HUES48 (cell line): ENCODE measurements at regions not wholly inside any gene's neighbourhood (a gene's known extent, or its start where the extent isn't known, plus 50 kb on each side); places are given as distances from the start of the nearest gene placed in this dataset.

ENCODE experiments used
- H3K27ac ChIP-seq: one replicate; pipeline ENCODE4 v1.7.0; 2013; ENCODE audit warnings: low read depth, low read length, inconsistent platforms
- H3K27me3 ChIP-seq: 2 replicates; pipeline ENCODE4 v1.6.1; 2013; ENCODE audit warnings: mild to moderate bottlenecking, low read length; ENCODE audit not compliant: control insufficient read depth, insufficient read depth
- H3K36me3 ChIP-seq: 2 replicates; pipeline ENCODE4 v1.6.1; 2013; ENCODE audit warnings: low read length; ENCODE audit not compliant: control insufficient read depth, insufficient read depth
- H3K4me1 ChIP-seq: 2 replicates; pipeline ENCODE4 v1.6.1; 2013; ENCODE audit warnings: mild to moderate bottlenecking, low read length; ENCODE audit not compliant: control insufficient read depth, insufficient read depth
- H3K4me3 ChIP-seq: 2 replicates; pipeline ENCODE4 v1.5.1; 2013; ENCODE audit warnings: mild to moderate bottlenecking, low read depth, low read length
- H3K9ac ChIP-seq: 2 replicates; pipeline ENCODE4 v1.6.1; 2013; ENCODE audit warnings: mild to moderate bottlenecking, low read depth, low read length, moderate library complexity
- H3K9me3 ChIP-seq: 2 replicates; pipeline ENCODE4 v1.6.1; 2013; ENCODE audit warnings: low read length; ENCODE audit not compliant: control insufficient read depth, insufficient read depth

DNA sequence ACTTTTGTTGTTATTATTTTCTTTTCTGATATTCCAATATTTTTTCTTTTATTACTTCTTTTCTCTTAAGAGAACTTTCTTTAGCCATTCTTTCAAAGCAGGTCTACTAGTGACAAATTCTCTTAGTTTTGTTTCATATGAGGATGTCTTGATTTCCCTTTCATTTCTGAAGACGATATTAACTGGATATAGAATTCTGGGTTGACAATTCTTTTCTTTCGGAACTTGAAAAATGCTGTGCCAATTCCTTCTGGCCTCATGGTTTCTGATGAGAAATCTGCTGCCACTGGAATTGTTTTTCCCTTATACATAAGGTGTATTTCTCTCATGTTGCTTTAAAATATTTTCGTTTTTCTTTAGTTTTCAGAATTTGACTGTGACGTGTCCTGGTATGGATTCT lies 97.0 kb upstream of the KIF5B start:
- H3K27me3 ChIP-seq: no peaks in the 10 kb centered on the region

DNA sequence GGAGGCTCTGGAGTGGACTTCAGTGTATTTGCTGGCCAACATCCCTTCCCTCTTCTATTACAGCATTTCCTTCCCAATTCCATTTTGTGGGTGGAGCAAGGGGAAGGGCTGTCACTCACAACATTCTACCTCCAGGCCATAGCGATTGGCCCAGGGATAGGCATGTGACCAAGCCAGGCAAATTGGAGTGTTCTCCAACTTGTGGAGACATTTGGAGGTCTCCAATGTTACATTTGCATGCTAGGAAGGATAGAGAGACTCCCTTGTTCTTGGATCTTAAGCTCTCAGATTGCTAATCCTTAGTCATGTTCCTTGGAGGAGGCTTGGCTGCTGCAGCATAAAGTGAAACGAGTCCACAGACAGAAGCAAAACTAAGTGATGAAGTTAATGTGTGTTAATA lies 95.6 kb upstream of the KIF5B start:
- Histone ChIP-seq H3K27ac (no peak overlapping the region), H3K4me1 (peaks cover 4% of the 10 kb centered on the region), H3K4me3 (no peak overlapping the region), H3K27me3 (no peaks in the 10 kb centered on the region), H3K36me3 (no peaks in the 10 kb centered on the region), H3K9ac (no peak overlapping the region), H3K9me3 (no peaks in the 10 kb centered on the region)

More for the DNA sequence above, 97.0 kb upstream of the KIF5B start:
- Histone ChIP-seq H3K4me1 (peaks cover 4% of the 10 kb centered on the region), H3K9ac (no peak overlapping the region), H3K36me3 (no peaks in the 10 kb centered on the region), H3K9me3 (no peaks in the 10 kb centered on the region), H3K4me3 (no peak overlapping the region), H3K27ac (no peak overlapping the region)

DNA sequence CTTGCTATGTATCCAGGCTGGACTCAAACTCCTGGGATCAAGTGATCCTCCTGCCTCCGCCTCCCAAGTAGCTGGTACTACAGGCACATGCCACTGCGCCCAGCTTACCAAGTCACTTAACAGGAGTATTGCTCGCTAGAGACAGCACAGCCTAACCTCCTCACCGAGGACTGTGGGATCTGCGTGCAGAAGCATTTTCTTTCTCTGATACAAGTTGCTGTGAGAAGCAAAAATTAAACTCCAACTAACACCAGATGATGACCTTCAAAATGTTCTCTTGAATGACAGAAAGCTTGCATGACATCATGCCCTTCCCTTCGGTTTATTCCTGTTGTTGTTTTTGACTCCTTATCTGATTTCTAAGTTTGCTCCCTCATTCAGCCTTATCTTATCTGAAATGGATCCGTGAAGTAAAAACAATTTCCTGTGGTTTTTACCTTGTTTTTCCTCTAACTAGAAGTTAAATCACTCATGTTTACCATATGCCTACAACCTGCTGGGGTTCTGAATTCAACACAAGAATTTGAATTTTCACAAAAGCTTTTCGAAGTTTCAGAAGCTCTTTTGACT lies 94.4 kb upstream of the KIF5B start:
- H3K9ac ChIP-seq: no peak overlapping the region
- H3K9me3 ChIP-seq: no peaks in the 10 kb centered on the region
- H3K4me1 ChIP-seq: peaks cover 4% of the 10 kb centered on the region
- no peaks in the 10 kb centered on the region for H3K27me3 ChIP-seq
- H3K36me3 ChIP-seq: no peaks in the 10 kb centered on the region
- peak overlapping the region; percentile 39 for H3K27ac ChIP-seq
- H3K4me3 ChIP-seq: no peak overlapping the region

DNA sequence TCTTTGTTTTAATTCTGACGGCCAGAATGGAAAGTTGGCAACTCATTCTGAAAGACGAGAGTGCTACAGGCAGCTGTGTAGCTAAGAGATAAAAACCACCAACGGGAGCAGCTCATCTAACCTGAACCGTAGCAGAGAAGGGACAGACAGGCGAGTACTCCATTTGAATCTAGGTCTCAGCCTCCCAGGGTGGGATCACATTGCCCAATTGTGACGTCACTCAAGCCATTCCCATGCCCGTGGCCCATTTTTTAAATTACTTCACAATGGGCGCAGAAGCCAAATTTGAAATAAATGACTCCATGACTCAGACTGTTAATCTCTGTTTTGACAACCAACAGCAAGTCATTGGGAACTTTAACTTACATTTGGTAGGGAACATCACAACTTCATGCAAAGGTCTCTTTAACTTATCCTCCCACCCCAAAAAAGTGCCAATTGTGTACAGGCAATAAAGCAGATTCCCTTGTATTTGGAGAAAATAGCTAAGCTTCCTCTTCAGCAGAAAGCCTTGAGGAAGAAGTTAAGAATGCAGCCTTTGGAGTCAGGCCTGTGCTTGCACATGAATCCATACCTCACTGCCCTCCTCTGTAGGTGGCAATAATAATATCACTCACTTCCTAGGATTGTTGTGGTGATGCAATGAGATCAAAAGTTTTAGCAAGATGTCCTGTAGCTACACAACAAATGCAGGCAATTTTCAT lies 93.2 kb upstream of the KIF5B start:
- Histone ChIP-seq H3K4me1 (peaks cover 4% of the 10 kb centered on the region), H3K9me3 (no peaks in the 10 kb centered on the region), H3K27me3 (no peaks in the 10 kb centered on the region), H3K9ac (no peak overlapping the region), H3K36me3 (no peaks in the 10 kb centered on the region), H3K27ac (peak overlapping the region; percentile 13), H3K4me3 (no peak overlapping the region)

DNA sequence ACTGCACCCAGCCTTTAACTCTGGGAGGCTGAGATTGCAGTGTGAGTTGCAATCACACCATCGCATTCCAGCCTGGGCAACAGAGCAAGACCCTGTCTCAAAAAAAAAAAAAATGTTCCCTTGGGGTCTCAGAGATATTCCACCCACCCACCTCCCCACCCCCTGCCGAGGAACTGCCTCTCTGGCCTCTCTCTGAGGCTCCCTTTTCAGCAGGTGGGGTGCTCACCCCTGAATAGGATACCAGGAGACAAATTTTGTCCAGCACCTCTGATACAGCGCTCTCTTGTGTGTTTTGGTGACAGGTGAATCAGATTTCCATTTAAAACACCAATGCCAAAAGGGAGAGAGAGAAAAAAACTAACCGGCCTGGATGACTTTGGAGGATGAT lies 92.6 kb upstream of the KIF5B start:
- Histone ChIP-seq H3K36me3 (no peaks in the 10 kb centered on the region), H3K9me3 (no peaks in the 10 kb centered on the region), H3K27ac (no peak overlapping the region), H3K4me1 (peaks cover 4% of the 10 kb centered on the region), H3K27me3 (no peaks in the 10 kb centered on the region), H3K9ac (no peak overlapping the region), H3K4me3 (no peak overlapping the region)

DNA sequence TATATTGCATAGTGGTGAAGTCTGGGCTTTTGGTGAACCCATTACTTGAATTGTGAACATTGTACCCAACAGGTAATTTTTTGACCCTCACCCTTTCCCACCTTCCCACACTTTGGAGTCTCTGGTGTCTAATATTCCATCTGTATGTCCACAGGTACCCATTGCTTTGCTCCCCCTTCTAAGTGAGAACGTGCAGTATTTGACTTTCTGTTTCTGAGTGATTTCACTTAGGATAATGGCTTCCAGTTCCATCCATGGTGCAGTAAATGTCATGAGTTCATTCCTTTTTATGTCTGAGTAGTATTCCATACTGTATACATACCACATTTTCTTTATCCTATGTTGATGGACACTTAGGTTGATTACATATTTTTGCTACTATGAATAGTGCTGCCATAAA lies 91.5 kb upstream of the KIF5B start:
- Histone ChIP-seq H3K36me3 (no peaks in the 10 kb centered on the region), H3K4me1 (peaks cover 4% of the 10 kb centered on the region), H3K9ac (no peak overlapping the region), H3K9me3 (no peaks in the 10 kb centered on the region), H3K4me3 (no peak overlapping the region), H3K27me3 (no peaks in the 10 kb centered on the region), H3K27ac (no peak overlapping the region)

DNA sequence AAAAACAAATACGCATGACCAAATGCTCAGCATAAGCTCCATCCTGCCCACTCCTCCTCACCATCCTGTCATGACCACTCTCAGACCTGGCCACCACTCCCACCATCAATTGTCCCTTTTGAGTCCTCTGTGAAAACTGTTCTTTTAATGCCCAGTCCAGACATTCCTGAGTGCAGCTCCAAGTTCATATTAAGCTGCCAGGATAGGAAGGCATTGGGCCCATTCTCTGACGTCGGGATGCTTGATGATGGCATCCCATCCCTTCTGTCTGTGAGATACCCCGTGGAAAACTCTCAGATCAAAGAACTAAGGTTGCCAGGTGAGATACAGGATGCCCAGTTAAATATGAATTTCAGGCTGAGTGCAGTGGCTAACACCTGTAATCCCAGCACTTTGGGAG lies 89.9 kb upstream of the KIF5B start:
- peaks cover 4% of the 10 kb centered on the region for H3K4me1 ChIP-seq
- H3K27me3 ChIP-seq: no peaks in the 10 kb centered on the region
- no peak overlapping the region for H3K4me3 ChIP-seq

GRCh38 chr10:32144817-32145688 lies 88.8 kb upstream of the KIF5B start:
- H3K27me3 ChIP-seq: no peaks in the 10 kb centered on the region

More for the DNA sequence above, 89.9 kb upstream of the KIF5B start:
- Histone ChIP-seq H3K36me3 (no peaks in the 10 kb centered on the region), H3K9ac (no peak overlapping the region), H3K27ac (no peak overlapping the region), H3K9me3 (no peaks in the 10 kb centered on the region)

GRCh38 chr10:32143302-32143847 lies 87.2 kb upstream of the KIF5B start:
- Histone ChIP-seq H3K9ac (no peak overlapping the region), H3K27ac (no peak overlapping the region), H3K4me3 (no peak overlapping the region), H3K36me3 (no peaks in the 10 kb centered on the region), H3K4me1 (peaks cover 24% of the 10 kb centered on the region), H3K9me3 (no peaks in the 10 kb centered on the region), H3K27me3 (no peaks in the 10 kb centered on the region)

More at GRCh38 chr10:32144817-32145688, 88.8 kb upstream of the KIF5B start:
- H3K4me1 ChIP-seq: peaks cover 11% of the 10 kb centered on the region
- H3K27ac ChIP-seq: no peak overlapping the region
- H3K9ac ChIP-seq: no peak overlapping the region
- H3K9me3 ChIP-seq: no peaks in the 10 kb centered on the region
- no peaks in the 10 kb centered on the region for H3K36me3 ChIP-seq
- no peak overlapping the region for H3K4me3 ChIP-seq

- H3K4me1 ChIP-seq: peaks cover 24% of the 10 kb centered on the region
- no peak overlapping the region for H3K27ac ChIP-seq
- H3K4me3 ChIP-seq: no peak overlapping the region
- no peaks in the 10 kb centered on the region for H3K27me3 ChIP-seq
- H3K36me3 ChIP-seq: no peaks in the 10 kb centered on the region
- H3K9me3 ChIP-seq: no peaks in the 10 kb centered on the region
- H3K9ac ChIP-seq: no peak overlapping the region
These were observed 86.4 kb upstream of the KIF5B start for GRCh38 chr10:32142646-32143045.
